Retinal pigment epithelial cell (primary cell): ENCODE measurements at regions not wholly inside any gene's neighbourhood (a gene's known extent, or its start where the extent isn't known, plus 50 kb on each side); places are given as distances from the start of the nearest gene placed in this dataset.
A peak's percentile ranks its signal among the peaks of the same experiment; 100 is the strongest.
"Not testable (repeated sequence)": the region's sequence is repeated elsewhere in the genome, so short reads cannot be mapped to it uniquely, and the experiment has no call there.

ENCODE experiments used
- DNase-seq: peaks from one replicate; pipeline ENCODE4 v3.0.0-alpha.2; 2010; ENCODE audit warnings: low read depth
- H3K4me3 ChIP-seq: 2 replicates; pipeline ENCODE4 v1.5.1; 2011; ENCODE audit warnings: mild to moderate bottlenecking, low read length, control low read depth, moderate library complexity
- CTCF ChIP-seq: conservative IDR thresholded peaks from 2 replicates; pipeline ENCODE4 v1.5.1; 2011; ENCODE audit warnings: low read depth, low read length, control low read depth, inconsistent platforms

GRCh38 chr10:4243651-4244050 is 458.6 kb upstream of the KLF6 start:
- TF ChIP-seq CTCF, result no peak
- peak; percentile 96 for DNase-seq
- H3K4me3 ChIP-seq, result no peak overlapping the region

GRCh38 chr10:4243169-4243568 is 458.2 kb upstream of the KLF6 start:
- no peak for DNase-seq
- no peak for TF ChIP-seq CTCF
- H3K4me3 ChIP-seq, result no peak overlapping the region

GRCh38 chr10:4242561-4243035 is 457.6 kb upstream of the KLF6 start:
- no peak for TF ChIP-seq CTCF
- DNase-seq, result peak; percentile 74

GRCh38 chr10:4241724-4242345 is 456.8 kb upstream of the KLF6 start:
- peak; percentile 98 for DNase-seq
- H3K4me3 ChIP-seq, result peak overlapping the region; percentile 32
- no peak for TF ChIP-seq CTCF

More at GRCh38 chr10:4242561-4243035, 457.6 kb upstream of the KLF6 start:
- peak overlapping the region; percentile 32 for H3K4me3 ChIP-seq

GRCh38 chr10:4240608-4241197 is 455.7 kb upstream of the KLF6 start:
- DNase-seq, result peak; percentile 30
- TF ChIP-seq CTCF, result no peak
- no peak overlapping the region for H3K4me3 ChIP-seq

GRCh38 chr10:4239186-4239585 is 454.2 kb upstream of the KLF6 start:
- no peak overlapping the region for H3K4me3 ChIP-seq
- TF ChIP-seq CTCF, result no peak
- DNase-seq, result no peak

GRCh38 chr10:4236905-4237304 is 451.9 kb upstream of the KLF6 start:
- not testable (repeated sequence) for H3K4me3 ChIP-seq, DNase-seq
